ENCODE measurements at regions not wholly inside any gene's neighbourhood (a gene's known extent, or its start where the extent isn't known, plus 50 kb on each side); places are given as distances from the start of the nearest gene placed in this dataset.

GRCh38 chr14:98189511-98189910, 1082.5 kb downstream of the BCL11B start:
- FAIRE-seq, result no peak

More at GRCh38 chr14:98189511-98189910, 1082.5 kb downstream of the BCL11B start:
- no peaks in the 10 kb centered on the region for H3K36me3 ChIP-seq (replicated peaks in 1 of 2; ENCODE audit: control insufficient read depth in 1 of 2, insufficient read depth in 2 of 2, low read length in 2 of 2)
- WGBS (ENCODE audit: low lambda C conversion rate), result 22% methylated on average over 8 of the region's 9 CpGs
- no TSS peak for BruUV-seq (replicated peaks)
- ATAC-seq, result no peak
- no peaks in the 10 kb centered on the region for H3K79me2 ChIP-seq (ENCODE audit: insufficient read depth, low read length)
- CTCF ChIA-PET (ENCODE audit: low intra/inter-chr PET ratio, low total read pairs), result no interaction called here
- no peak for DNase-seq (ENCODE audit: low spot score)
- H3K4me1 ChIP-seq (ENCODE audit: insufficient read depth, low read length), result no peaks in the 10 kb centered on the region
- no peaks in the 10 kb centered on the region for H3K27me3 ChIP-seq (ENCODE audit: control insufficient read depth in 1 of 2, insufficient read depth in 2 of 2, low read length in 2 of 2)
- no peak for TF ChIP-seq ZNF609 (CRISPR knock-in tag; IDR thresholded peaks at IDR 0.05; ENCODE audit: borderline replicate concordance)
- TF ChIP-seq PATZ1 (CRISPR knock-in tag; IDR thresholded peaks at IDR 0.05), result no peak
- no peak overlapping the region for H3K27ac ChIP-seq (ENCODE audit: extremely low read length, insufficient read depth, low read length)
- no peak overlapping the region for H2AFZ ChIP-seq (ENCODE audit: low read length)
- in situ Hi-C loops (cut with HindIII; ENCODE audit: extremely low pct_ligation_motif_present, low pct_unique_long_range_greater_than_20kb), result no loop called here
- H4K20me1 ChIP-seq (ENCODE audit: insufficient read depth, low read length), result no peaks in the 10 kb centered on the region
- no peak overlapping the region for H3K4me3 ChIP-seq (replicated peaks in 1 of 3; ENCODE audit: insufficient read depth in 1 of 3, low read depth in 2 of 3, low read length in 3 of 3)
- intact Hi-C loops (cut with micrococcal nuclease; ENCODE audit: unreplicated experiment), result no loop called here
- H3K9me3 ChIP-seq (ENCODE audit: low read length), result peaks cover 76% of the 10 kb centered on the region
- no peak overlapping the region for H3K4me2 ChIP-seq (ENCODE audit: low read depth, low read length)
- POLR2A ChIA-PET, result no interaction called here
- no peak overlapping the region for H3K9ac ChIP-seq (ENCODE audit: insufficient read depth, low read depth, low read length)

Data from HepG2 (cell line).